ENCODE measurements at regions not wholly inside any gene's neighbourhood (a gene's known extent, or its start where the extent isn't known, plus 50 kb on each side); places are given as distances from the start of the nearest gene placed in this dataset.

DNA sequence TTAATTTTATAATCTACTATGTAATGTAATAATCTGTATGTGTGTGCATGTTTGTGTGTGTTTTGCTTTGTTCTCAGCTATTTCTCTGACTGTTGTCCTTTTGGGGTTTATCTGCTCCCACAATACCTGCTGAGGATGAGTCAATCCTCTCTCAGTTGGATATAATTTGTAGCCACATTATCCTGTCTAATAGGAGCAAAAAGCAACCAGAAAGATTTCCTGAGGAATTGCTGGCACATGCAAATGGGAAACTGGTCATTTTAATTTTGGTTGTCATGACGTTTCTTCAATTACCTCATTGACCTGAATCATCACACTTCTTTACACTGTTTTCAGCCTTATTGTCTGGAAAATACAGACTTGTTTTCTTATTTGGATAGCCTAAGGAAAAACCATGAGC is 488.4 kb downstream of the KLF5 start:
- ATAC-seq: no peak
- TF ChIP-seq, protein P1, sequence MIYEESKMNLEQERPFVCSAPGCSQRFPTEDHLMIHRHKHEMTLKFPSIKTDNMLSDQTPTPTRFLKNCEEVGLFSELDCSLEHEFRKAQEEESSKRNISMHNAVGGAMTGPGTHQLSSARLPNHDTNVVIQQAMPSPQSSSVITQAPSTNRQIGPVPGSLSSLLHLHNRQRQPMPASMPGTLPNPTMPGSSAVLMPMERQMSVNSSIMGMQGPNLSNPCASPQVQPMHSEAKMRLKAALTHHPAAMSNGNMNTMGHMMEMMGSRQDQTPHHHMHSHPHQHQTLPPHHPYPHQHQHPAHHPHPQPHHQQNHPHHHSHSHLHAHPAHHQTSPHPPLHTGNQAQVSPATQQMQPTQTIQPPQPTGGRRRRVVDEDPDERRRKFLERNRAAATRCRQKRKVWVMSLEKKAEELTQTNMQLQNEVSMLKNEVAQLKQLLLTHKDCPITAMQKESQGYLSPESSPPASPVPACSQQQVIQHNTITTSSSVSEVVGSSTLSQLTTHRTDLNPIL (CRISPR knock-in tag; IDR thresholded peaks at IDR 0.05; ENCODE audit: low read depth): no peak
- TF ChIP-seq, protein P2, sequence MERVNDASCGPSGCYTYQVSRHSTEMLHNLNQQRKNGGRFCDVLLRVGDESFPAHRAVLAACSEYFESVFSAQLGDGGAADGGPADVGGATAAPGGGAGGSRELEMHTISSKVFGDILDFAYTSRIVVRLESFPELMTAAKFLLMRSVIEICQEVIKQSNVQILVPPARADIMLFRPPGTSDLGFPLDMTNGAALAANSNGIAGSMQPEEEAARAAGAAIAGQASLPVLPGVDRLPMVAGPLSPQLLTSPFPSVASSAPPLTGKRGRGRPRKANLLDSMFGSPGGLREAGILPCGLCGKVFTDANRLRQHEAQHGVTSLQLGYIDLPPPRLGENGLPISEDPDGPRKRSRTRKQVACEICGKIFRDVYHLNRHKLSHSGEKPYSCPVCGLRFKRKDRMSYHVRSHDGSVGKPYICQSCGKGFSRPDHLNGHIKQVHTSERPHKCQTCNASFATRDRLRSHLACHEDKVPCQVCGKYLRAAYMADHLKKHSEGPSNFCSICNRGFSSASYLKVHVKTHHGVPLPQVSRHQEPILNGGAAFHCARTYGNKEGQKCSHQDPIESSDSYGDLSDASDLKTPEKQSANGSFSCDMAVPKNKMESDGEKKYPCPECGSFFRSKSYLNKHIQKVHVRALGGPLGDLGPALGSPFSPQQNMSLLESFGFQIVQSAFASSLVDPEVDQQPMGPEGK (CRISPR knock-in tag; IDR thresholded peaks at IDR 0.05; ENCODE audit: borderline replicate concordance): no peak
- TF ChIP-seq BACH2 (CRISPR knock-in tag; IDR thresholded peaks at IDR 0.05; ENCODE audit: borderline replicate concordance) (no peak), ISL1 (CRISPR knock-in tag; IDR thresholded peaks at IDR 0.05) (no peak), ZFP3 (CRISPR knock-in tag; IDR thresholded peaks at IDR 0.05) (no peak), GLIS3 (CRISPR knock-in tag; IDR thresholded peaks at IDR 0.05) (no peak), ARNTL (CRISPR knock-in tag; IDR thresholded peaks at IDR 0.05; ENCODE audit: borderline replicate concordance, low read depth) (no peak), PPARA (CRISPR knock-in tag; IDR thresholded peaks at IDR 0.05; ENCODE audit: borderline replicate concordance) (no peak), ZNF8 (CRISPR knock-in tag; IDR thresholded peaks at IDR 0.05) (no peak), TOX (CRISPR knock-in tag; IDR thresholded peaks at IDR 0.05; ENCODE audit: borderline replicate concordance) (no peak), ZNF565 (CRISPR knock-in tag; conservative IDR thresholded peaks at IDR 0.05; ENCODE audit: low read depth) (no peak)
- TF ChIP-seq, protein P3, sequence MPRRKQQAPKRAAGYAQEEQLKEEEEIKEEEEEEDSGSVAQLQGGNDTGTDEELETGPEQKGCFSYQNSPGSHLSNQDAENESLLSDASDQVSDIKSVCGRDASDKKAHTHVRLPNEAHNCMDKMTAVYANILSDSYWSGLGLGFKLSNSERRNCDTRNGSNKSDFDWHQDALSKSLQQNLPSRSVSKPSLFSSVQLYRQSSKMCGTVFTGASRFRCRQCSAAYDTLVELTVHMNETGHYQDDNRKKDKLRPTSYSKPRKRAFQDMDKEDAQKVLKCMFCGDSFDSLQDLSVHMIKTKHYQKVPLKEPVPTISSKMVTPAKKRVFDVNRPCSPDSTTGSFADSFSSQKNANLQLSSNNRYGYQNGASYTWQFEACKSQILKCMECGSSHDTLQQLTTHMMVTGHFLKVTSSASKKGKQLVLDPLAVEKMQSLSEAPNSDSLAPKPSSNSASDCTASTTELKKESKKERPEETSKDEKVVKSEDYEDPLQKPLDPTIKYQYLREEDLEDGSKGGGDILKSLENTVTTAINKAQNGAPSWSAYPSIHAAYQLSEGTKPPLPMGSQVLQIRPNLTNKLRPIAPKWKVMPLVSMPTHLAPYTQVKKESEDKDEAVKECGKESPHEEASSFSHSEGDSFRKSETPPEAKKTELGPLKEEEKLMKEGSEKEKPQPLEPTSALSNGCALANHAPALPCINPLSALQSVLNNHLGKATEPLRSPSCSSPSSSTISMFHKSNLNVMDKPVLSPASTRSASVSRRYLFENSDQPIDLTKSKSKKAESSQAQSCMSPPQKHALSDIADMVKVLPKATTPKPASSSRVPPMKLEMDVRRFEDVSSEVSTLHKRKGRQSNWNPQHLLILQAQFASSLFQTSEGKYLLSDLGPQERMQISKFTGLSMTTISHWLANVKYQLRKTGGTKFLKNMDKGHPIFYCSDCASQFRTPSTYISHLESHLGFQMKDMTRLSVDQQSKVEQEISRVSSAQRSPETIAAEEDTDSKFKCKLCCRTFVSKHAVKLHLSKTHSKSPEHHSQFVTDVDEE (CRISPR knock-in tag; IDR thresholded peaks at IDR 0.05): no peak
- TF ChIP-seq, protein P4, sequence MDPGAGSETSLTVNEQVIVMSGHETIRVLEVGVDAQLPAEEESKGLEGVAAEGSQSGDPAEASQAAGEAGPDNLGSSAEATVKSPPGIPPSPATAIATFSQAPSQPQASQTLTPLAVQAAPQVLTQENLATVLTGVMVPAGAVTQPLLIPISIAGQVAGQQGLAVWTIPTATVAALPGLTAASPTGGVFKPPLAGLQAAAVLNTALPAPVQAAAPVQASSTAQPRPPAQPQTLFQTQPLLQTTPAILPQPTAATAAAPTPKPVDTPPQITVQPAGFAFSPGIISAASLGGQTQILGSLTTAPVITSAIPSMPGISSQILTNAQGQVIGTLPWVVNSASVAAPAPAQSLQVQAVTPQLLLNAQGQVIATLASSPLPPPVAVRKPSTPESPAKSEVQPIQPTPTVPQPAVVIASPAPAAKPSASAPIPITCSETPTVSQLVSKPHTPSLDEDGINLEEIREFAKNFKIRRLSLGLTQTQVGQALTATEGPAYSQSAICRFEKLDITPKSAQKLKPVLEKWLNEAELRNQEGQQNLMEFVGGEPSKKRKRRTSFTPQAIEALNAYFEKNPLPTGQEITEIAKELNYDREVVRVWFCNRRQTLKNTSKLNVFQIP (CRISPR knock-in tag; IDR thresholded peaks at IDR 0.05; ENCODE audit: borderline replicate concordance, low read depth): no peak

DNA sequence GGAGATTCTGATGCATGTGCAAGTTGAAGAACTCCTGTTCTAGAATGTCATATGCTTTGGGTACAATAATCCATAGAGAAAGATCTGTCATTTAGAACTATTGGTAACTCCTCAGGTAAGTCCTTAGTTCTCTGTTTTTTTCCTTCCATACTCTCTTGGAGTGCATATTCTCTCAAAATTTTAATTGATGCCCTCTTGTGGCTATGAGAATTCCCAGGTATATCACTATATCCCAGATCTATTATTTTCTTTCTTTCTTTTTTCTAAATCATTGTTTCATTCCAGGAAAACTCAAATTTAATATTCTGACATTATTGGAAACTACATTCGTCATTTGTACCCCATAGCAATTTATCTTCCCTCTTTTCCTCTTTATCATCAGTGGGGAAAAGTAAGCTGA is 485.4 kb downstream of the KLF5 start:
- no peak for ATAC-seq
- no peak for TF ChIP-seq BACH2 (CRISPR knock-in tag; IDR thresholded peaks at IDR 0.05; ENCODE audit: borderline replicate concordance)
- TF ChIP-seq RARB (CRISPR knock-in tag; IDR thresholded peaks at IDR 0.05): no peak
- TF ChIP-seq, protein P3 (CRISPR knock-in tag; IDR thresholded peaks at IDR 0.05): no peak
- no peak for TF ChIP-seq CSDC2 (CRISPR knock-in tag; IDR thresholded peaks at IDR 0.05)
- TF ChIP-seq PPARA (CRISPR knock-in tag; IDR thresholded peaks at IDR 0.05; ENCODE audit: borderline replicate concordance): no peak
- TF ChIP-seq, protein P5, sequence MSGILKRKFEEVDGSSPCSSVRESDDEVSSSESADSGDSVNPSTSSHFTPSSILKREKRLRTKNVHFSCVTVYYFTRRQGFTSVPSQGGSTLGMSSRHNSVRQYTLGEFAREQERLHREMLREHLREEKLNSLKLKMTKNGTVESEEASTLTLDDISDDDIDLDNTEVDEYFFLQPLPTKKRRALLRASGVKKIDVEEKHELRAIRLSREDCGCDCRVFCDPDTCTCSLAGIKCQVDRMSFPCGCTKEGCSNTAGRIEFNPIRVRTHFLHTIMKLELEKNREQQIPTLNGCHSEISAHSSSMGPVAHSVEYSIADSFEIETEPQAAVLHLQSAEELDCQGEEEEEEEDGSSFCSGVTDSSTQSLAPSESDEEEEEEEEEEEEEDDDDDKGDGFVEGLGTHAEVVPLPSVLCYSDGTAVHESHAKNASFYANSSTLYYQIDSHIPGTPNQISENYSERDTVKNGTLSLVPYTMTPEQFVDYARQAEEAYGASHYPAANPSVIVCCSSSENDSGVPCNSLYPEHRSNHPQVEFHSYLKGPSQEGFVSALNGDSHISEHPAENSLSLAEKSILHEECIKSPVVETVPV (CRISPR knock-in tag; IDR thresholded peaks at IDR 0.05): no peak
- TF ChIP-seq ZFP3 (CRISPR knock-in tag; IDR thresholded peaks at IDR 0.05): no peak
- TF ChIP-seq, protein P1 (CRISPR knock-in tag; IDR thresholded peaks at IDR 0.05; ENCODE audit: low read depth): no peak
- TF ChIP-seq ZNF70 (CRISPR knock-in tag; IDR thresholded peaks at IDR 0.05): no peak
- no peak for TF ChIP-seq OSR1 (CRISPR knock-in tag; IDR thresholded peaks at IDR 0.05)
- no peak for TF ChIP-seq ZNF565 (CRISPR knock-in tag; conservative IDR thresholded peaks at IDR 0.05; ENCODE audit: low read depth)
- no peak for TF ChIP-seq TOX (CRISPR knock-in tag; IDR thresholded peaks at IDR 0.05; ENCODE audit: borderline replicate concordance)
- no peak for TF ChIP-seq ARNTL (CRISPR knock-in tag; IDR thresholded peaks at IDR 0.05; ENCODE audit: borderline replicate concordance, low read depth)
- no peak for TF ChIP-seq ZFP30 (CRISPR knock-in tag; IDR thresholded peaks at IDR 0.05)
- TF ChIP-seq, protein P4 (CRISPR knock-in tag; IDR thresholded peaks at IDR 0.05; ENCODE audit: borderline replicate concordance, low read depth): no peak
- no peak for TF ChIP-seq SNAI2 (CRISPR knock-in tag; IDR thresholded peaks at IDR 0.05)
- no peak for TF ChIP-seq GLIS3 (CRISPR knock-in tag; IDR thresholded peaks at IDR 0.05)
